ENCODE measurements at regions not wholly inside any gene's neighbourhood (a gene's known extent, or its start where the extent isn't known, plus 50 kb on each side); places are given as distances from the start of the nearest gene placed in this dataset.

DNA sequence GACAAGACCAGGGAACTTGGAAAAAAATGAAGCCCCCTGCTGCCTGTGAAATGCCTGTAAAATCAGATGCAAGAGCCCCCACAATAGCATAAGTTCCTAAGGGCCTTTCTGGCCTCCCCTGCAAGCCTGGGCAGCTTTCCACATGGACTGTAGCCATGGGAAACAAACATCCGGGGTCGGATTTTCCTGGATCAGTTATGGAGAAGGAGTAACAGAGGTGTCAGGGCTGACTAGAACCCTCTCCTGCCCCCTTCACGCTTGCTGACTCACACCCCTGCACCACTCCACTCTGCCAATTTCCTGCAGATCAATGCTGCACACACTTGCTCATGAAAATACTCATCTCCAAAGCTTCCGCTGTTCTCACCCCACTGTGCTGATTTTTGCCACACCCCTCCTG is 258.6 kb downstream of the CBLN1 start:
- TF ChIP-seq POLR2A (IDR thresholded peaks at IDR 0.05; ENCODE audit: borderline replicate concordance, extremely low read depth, insufficient read depth, insufficient read length) (no peak), ZBTB33 (IDR thresholded peaks at IDR 0.05; ENCODE audit: extremely low read depth, insufficient replicate concordance, low read length) (no peak), ELF1 (IDR thresholded peaks at IDR 0.05; ENCODE audit: borderline replicate concordance, low read depth) (no peak), ZNF274 (IDR thresholded peaks at IDR 0.05; ENCODE audit: low read depth, low read length) (no peak), EGR1 (IDR thresholded peaks at IDR 0.05; ENCODE audit: low read depth) (no peak), RAD21 (IDR thresholded peaks at IDR 0.05; ENCODE audit: low read depth) (no peak), CTCF (IDR thresholded peaks at IDR 0.05 in 2 of 3, conservative IDR thresholded peaks at IDR 0.05 in 1 of 3; ENCODE audit: borderline replicate concordance in 1 of 3, insufficient read depth in 1 of 3, low read depth in 2 of 3, low read length in 2 of 3) (no peak), TCF7L2 (IDR thresholded peaks at IDR 0.05; ENCODE audit: borderline replicate concordance, extremely low read depth, insufficient read depth, insufficient read length) (peak; percentile 50), JUND (IDR thresholded peaks at IDR 0.05) (peak; percentile 64), SP1 (IDR thresholded peaks at IDR 0.05; ENCODE audit: low read depth) (peak; percentile 45; the same call in 1 of the 2 replicates), EZH2 (IDR thresholded peaks at IDR 0.05) (no peak), ZFX (IDR thresholded peaks at IDR 0.05) (no peak), SRF (IDR thresholded peaks at IDR 0.05; ENCODE audit: low read depth) (0 out of 2 replicates have a peak, but pooled peaks have one; percentile 35), CBX3 (IDR thresholded peaks at IDR 0.05; ENCODE audit: low read depth) (no peak), SIN3A (IDR thresholded peaks at IDR 0.05; ENCODE audit: low read depth) (no peak), EZH2phosphoT487 (IDR thresholded peaks at IDR 0.05; ENCODE audit: borderline replicate concordance) (no peak), POLR2AphosphoS5 (IDR thresholded peaks at IDR 0.05; ENCODE audit: low read depth, low read length) (no peak), FOSL1 (IDR thresholded peaks at IDR 0.05; ENCODE audit: low read depth) (peak; percentile 60), CEBPB (IDR thresholded peaks at IDR 0.05; ENCODE audit: low read depth) (no peak)
- TF ChIP-seq, protein P1, sequence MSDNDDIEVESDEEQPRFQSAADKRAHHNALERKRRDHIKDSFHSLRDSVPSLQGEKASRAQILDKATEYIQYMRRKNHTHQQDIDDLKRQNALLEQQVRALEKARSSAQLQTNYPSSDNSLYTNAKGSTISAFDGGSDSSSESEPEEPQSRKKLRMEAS (IDR thresholded peaks at IDR 0.05), result 0 out of 2 replicates have a peak, but pooled peaks have one; percentile 44
- H4K20me1 ChIP-seq (ENCODE audit: insufficient read depth), result no peaks in the 10 kb centered on the region
- BruUV-seq (replicated peaks), result no TSS peak
- H3K27me3 ChIP-seq (ENCODE audit: insufficient read depth, low read length), result peaks cover 11% of the 10 kb centered on the region
- DNase-seq (ENCODE audit: low read depth, low spot score) (peak; percentile 36), ATAC-seq (peak; percentile 79)
- no peak overlapping the region for H3K9ac ChIP-seq (ENCODE audit: low read length)
- H3K4me1 ChIP-seq (ENCODE audit: control insufficient read depth in 1 of 2, insufficient read depth in 2 of 2, low read length in 2 of 2), result peaks cover 10 to 24% of the 10 kb centered on the region in 2 experiments
- no peak overlapping the region for H3K4me3 ChIP-seq (replicated peaks in 1 of 2; ENCODE audit: low read depth in 1 of 2, low read length in 2 of 2)
- H3K27ac ChIP-seq (ENCODE audit: low read depth, low read length), result no peak overlapping the region
- no peak overlapping the region for H2AFZ ChIP-seq (ENCODE audit: low read depth, low read length, poor library complexity, severe bottlenecking)
- ChIA-PET POLR2A (no interaction called here), RAD21 (ENCODE audit: low non-redundant PET in 1 of 2, low total read pairs in 2 of 2, uncharacterized antibody in 2 of 2, unreplicated experiment in 2 of 2) (no interaction called here), CTCF (no interaction called here)
- intact Hi-C loops (cut with micrococcal nuclease), result no loop called here
- H3K9me3 ChIP-seq (ENCODE audit: control insufficient read depth in 1 of 2, insufficient read depth in 1 of 2, low read depth in 1 of 2, low read length in 2 of 2), result no peaks in the 10 kb centered on the region
- H3K79me2 ChIP-seq (ENCODE audit: insufficient read depth, low read length), result no peaks in the 10 kb centered on the region
- no peaks in the 10 kb centered on the region for H3K36me3 ChIP-seq (ENCODE audit: control insufficient read depth in 1 of 2, insufficient read depth in 2 of 2, low read length in 2 of 2)
- peak overlapping the region; percentile 53 for H3K4me2 ChIP-seq (ENCODE audit: low read length)
- no peaks in the 10 kb centered on the region for H3K9me2 ChIP-seq (ENCODE audit: insufficient read depth)
